ENCODE measurements at regions not wholly inside any gene's neighbourhood (a gene's known extent, or its start where the extent isn't known, plus 50 kb on each side); places are given as distances from the start of the nearest gene placed in this dataset.

DNA sequence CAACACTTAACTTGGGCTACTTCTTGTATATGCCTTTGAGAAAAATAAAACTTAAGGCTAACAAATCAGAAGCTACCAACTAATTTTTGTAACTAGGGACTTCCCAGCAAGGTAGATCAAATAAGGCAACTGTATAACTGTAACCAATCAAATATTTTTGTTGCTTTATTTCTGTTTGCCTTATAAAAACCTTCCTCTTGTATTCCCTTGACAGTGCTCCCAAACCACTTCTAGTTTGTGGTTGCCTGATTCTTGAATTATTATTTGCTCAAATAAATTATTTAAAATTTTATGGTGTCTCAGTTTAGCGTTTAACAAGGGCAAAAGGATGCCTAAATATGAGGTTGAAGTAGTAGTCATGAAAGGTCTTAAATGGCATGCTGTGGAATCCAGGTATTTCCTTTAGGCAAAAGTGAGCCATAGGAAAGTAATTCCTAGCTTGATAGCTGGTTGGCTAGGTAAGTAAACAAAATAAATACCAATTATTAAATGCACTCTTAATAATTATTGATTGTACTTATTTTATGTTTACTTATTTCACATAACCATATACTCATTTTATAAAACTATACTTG lies 632.6 kb downstream of the RPL10L start:
- TF ChIP-seq, protein P1, sequence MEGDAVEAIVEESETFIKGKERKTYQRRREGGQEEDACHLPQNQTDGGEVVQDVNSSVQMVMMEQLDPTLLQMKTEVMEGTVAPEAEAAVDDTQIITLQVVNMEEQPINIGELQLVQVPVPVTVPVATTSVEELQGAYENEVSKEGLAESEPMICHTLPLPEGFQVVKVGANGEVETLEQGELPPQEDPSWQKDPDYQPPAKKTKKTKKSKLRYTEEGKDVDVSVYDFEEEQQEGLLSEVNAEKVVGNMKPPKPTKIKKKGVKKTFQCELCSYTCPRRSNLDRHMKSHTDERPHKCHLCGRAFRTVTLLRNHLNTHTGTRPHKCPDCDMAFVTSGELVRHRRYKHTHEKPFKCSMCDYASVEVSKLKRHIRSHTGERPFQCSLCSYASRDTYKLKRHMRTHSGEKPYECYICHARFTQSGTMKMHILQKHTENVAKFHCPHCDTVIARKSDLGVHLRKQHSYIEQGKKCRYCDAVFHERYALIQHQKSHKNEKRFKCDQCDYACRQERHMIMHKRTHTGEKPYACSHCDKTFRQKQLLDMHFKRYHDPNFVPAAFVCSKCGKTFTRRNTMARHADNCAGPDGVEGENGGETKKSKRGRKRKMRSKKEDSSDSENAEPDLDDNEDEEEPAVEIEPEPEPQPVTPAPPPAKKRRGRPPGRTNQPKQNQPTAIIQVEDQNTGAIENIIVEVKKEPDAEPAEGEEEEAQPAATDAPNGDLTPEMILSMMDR (IDR thresholded peaks at IDR 0.05; ENCODE audit: low read depth, low read length) = no peak
- TF ChIP-seq EZH2phosphoT487 (IDR thresholded peaks at IDR 0.05; ENCODE audit: low read depth) = no peak

Data from OCI-LY3 (cell line).